Ovary (tissue), 7 donors: ENCODE measurements at regions not wholly inside any gene's neighbourhood (a gene's known extent, or its start where the extent isn't known, plus 50 kb on each side); places are given as distances from the start of the nearest gene placed in this dataset.

Experiments
- DNase-seq, 5 donors: peaks; one replicate each; pipeline ENCODE4 v3.0.0-alpha.2; 2019 to 2020
- H3K27ac ChIP-seq, 2 donors: fragments of 200-600 bp; one replicate each; pipeline versions ENCODE4 v1.5.1 to v1.8.0; 2019 to 2022
- H3K27me3 ChIP-seq: fragments of 200-600 bp; one replicate; pipeline ENCODE4 v1.8.0; 2022
- H3K36me3 ChIP-seq: fragments of 200-600 bp; sonication (generic); one replicate; pipeline ENCODE4 v1.5.1; 2019
- H3K4me1 ChIP-seq: one replicate; pipeline ENCODE4 v1.8.1; 2013; ENCODE audit warnings: mild to moderate bottlenecking, moderate library complexity; ENCODE audit not compliant: insufficient read depth
- H3K4me3 ChIP-seq: fragments of 200-600 bp; sonication (generic); one replicate; pipeline ENCODE4 v1.5.1; 2017
- H3K9me3 ChIP-seq, 2 donors: fragments of 200-600 bp in 1 of 2; sonication (generic) in 1 of 2; one replicate each; pipeline versions ENCODE4 v1.5.1 to v1.8.1; 2013 to 2019; ENCODE audit warnings: mild to moderate bottlenecking in 1 of 2, moderate library complexity in 1 of 2
- CTCF ChIP-seq, 3 donors: fragments of 450-650 bp in 2 of 3; fragments of 200-600 bp in 1 of 3; IDR thresholded peaks; one replicate each; pipeline versions ENCODE4 v1.5.1 to v1.8.0; 2016 to 2022; ENCODE audit warnings: antibody characterized with exemption in 3 of 3, mild to moderate bottlenecking in 1 of 3
- EP300 ChIP-seq: sonication (generic); formaldehyde crosslinking; IDR thresholded peaks from one replicate; pipeline ENCODE4 v1.6.1; 2017; ENCODE audit warnings: antibody characterized with exemption
- POLR2A ChIP-seq: fragments of 450-650 bp; IDR thresholded peaks from one replicate; pipeline ENCODE4 v1.6.1; 2017; ENCODE audit warnings: antibody characterized with exemption, mild to moderate bottlenecking, moderate library complexity
- WGBS, 3 donors: extraction: QIAGEN DNeasy Blood & Tissue Kit in 1 of 3; methylation state at CpG; one replicate each; pipeline versions ENCODE4 v1.1.5 to v1.1.7; 2013 to 2017; 5-methylcytosine and 5-hydroxymethylcytosine counted together
- intact Hi-C, 4 donors: fragments of 100-400 bp; cut with DNase I; formaldehyde crosslinking; loops; one replicate each; pipeline versions ENCODE4 v1.11.0 to v1.15.1; 2022 to 2023
- donor health status: DM: no; HTN: no; CAD: no; lungs with moderate emphysema.
- donor health status: DM: no; HTN: no; CAD: no.
- donor health status: Bipolar disorder and iron deficiency.
- donor health status: DM: no; HTN: no; CAD: no.
- donor health status: DM: yes; HTN: yes; CAD: no.

- Histone ChIP-seq H3K36me3 (no peaks in the 10 kb centered on the region), H3K4me1 (peaks cover 3% of the 10 kb centered on the region), H3K27ac (no peak overlapping the region), H3K9me3 (no peaks in the 10 kb centered on the region), H3K4me3 (no peak overlapping the region), H3K27me3 (no peaks in the 10 kb centered on the region)
- DNase-seq: no peak
- WGBS, 3 donors: 76 to 78% (median 76%) methylated on average over 4 of the region's 4 CpGs
- intact Hi-C loops: no loop called here
- TF ChIP-seq EP300 (no peak), POLR2A (no peak), CTCF (IDR thresholded peaks at IDR 0.05) (no peak)
Observed at GRCh38 chr13:21846605-21847004, 175.7 kb downstream of the FGF9 start.

- intact Hi-C loops: no loop called here
- H3K36me3 ChIP-seq: no peaks in the 10 kb centered on the region
- no peak for DNase-seq
- H3K9me3 ChIP-seq: no peaks in the 10 kb centered on the region
- H3K27me3 ChIP-seq: no peaks in the 10 kb centered on the region
- no peak overlapping the region for H3K4me3 ChIP-seq
- WGBS, 3 donors: 45 to 46% (median 46%) methylated on average over 2 of the region's 2 CpGs
- no peak for TF ChIP-seq POLR2A
- no peak overlapping the region for H3K27ac ChIP-seq
- H3K4me1 ChIP-seq: peaks cover 3% of the 10 kb centered on the region
Observed at GRCh38 chr13:21849323-21849722, 178.4 kb downstream of the FGF9 start.

- Histone ChIP-seq H3K36me3 (no peaks in the 10 kb centered on the region), H3K4me1 (peaks cover 3% of the 10 kb centered on the region), H3K27ac (no peak overlapping the region), H3K27me3 (no peaks in the 10 kb centered on the region), H3K9me3 (no peaks in the 10 kb centered on the region), H3K4me3 (no peak overlapping the region)
- DNase-seq: no peak
- intact Hi-C loops: no loop called here
- 8 to 18% (median 9%) methylated on average over 11 of the region's 11 CpGs for WGBS, 3 donors
- TF ChIP-seq EP300: no peak
- TF ChIP-seq POLR2A: no peak
- no peak for TF ChIP-seq CTCF (IDR thresholded peaks at IDR 0.05)
Observed at GRCh38 chr13:21850013-21851006, 179.4 kb downstream of the FGF9 start.

- no peaks in the 10 kb centered on the region for H3K36me3 ChIP-seq
- H3K9me3 ChIP-seq: no peaks in the 10 kb centered on the region
- DNase-seq: no peak
- H3K27ac ChIP-seq: no peak overlapping the region
- no peak overlapping the region for H3K4me3 ChIP-seq
- intact Hi-C loops: no loop called here
- H3K27me3 ChIP-seq: no peaks in the 10 kb centered on the region
- H3K4me1 ChIP-seq: peaks cover 3% of the 10 kb centered on the region
- TF ChIP-seq CTCF (IDR thresholded peaks at IDR 0.05) (no peak), POLR2A (no peak), EP300 (no peak)
- 82 to 99% (median 88%) methylated on average over 1 of the region's 1 CpG for WGBS, 3 donors
Observed at GRCh38 chr13:21852043-21852442, 181.2 kb downstream of the FGF9 start.

- peaks cover 3% of the 10 kb centered on the region for H3K4me1 ChIP-seq
Observed at GRCh38 chr13:21853779-21854178, 182.9 kb downstream of the FGF9 start.

More at GRCh38 chr13:21853779-21854178, 182.9 kb downstream of the FGF9 start:
- DNase-seq: no peak
- Histone ChIP-seq H3K27ac (no peak overlapping the region), H3K27me3 (no peaks in the 10 kb centered on the region), H3K9me3 (no peaks in the 10 kb centered on the region), H3K36me3 (no peaks in the 10 kb centered on the region), H3K4me3 (no peak overlapping the region)
- no peak for TF ChIP-seq CTCF (IDR thresholded peaks at IDR 0.05)
- no peak for TF ChIP-seq EP300
- TF ChIP-seq POLR2A: no peak
- 85 to 93% (median 92%) methylated on average over 1 of the region's 1 CpG for WGBS, 3 donors
- intact Hi-C loops: no loop called here
